SK-N-SH (cell line): ENCODE measurements at regions not wholly inside any gene's neighbourhood (a gene's known extent, or its start where the extent isn't known, plus 50 kb on each side); places are given as distances from the start of the nearest gene placed in this dataset.

Experiments used
- EZH2phosphoT487 ChIP-seq: fragments of 200-600 bp; sonication (generic); IDR thresholded peaks from 2 replicates; pipeline ENCODE4 v1.6.1; 2017; ENCODE audit warnings: low read depth, mixed run types, mild to moderate bottlenecking, antibody characterized with exemption, moderate library complexity, borderline replicate concordance
- FOXM1 ChIP-seq: IDR thresholded peaks from 2 replicates; pipeline ENCODE4 v1.4.0; 2012; ENCODE audit warnings: low read depth, mild to moderate bottlenecking
- MXI1 ChIP-seq: IDR thresholded peaks from 2 replicates; pipeline ENCODE4 v1.6.1; 2012; ENCODE audit warnings: mild to moderate bottlenecking, low read depth, low read length, improper control_type of control experiment
- POLR2AphosphoS5 ChIP-seq: IDR thresholded peaks from 2 replicates; pipeline ENCODE4 v1.6.1; 2012; ENCODE audit warnings: low read depth, low read length
- TF ChIP-seq, protein P1 (sequence below): fragments of 200-600 bp; sonication (generic); IDR thresholded peaks from 2 replicates; pipeline ENCODE4 v1.6.1; 2017; ENCODE audit warnings: antibody characterized with exemption, mild to moderate bottlenecking, moderate library complexity

- TF ChIP-seq POLR2AphosphoS5, result no peak
- TF ChIP-seq, protein P1, sequence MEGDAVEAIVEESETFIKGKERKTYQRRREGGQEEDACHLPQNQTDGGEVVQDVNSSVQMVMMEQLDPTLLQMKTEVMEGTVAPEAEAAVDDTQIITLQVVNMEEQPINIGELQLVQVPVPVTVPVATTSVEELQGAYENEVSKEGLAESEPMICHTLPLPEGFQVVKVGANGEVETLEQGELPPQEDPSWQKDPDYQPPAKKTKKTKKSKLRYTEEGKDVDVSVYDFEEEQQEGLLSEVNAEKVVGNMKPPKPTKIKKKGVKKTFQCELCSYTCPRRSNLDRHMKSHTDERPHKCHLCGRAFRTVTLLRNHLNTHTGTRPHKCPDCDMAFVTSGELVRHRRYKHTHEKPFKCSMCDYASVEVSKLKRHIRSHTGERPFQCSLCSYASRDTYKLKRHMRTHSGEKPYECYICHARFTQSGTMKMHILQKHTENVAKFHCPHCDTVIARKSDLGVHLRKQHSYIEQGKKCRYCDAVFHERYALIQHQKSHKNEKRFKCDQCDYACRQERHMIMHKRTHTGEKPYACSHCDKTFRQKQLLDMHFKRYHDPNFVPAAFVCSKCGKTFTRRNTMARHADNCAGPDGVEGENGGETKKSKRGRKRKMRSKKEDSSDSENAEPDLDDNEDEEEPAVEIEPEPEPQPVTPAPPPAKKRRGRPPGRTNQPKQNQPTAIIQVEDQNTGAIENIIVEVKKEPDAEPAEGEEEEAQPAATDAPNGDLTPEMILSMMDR, result no peak
- TF ChIP-seq EZH2phosphoT487, result no peak
- no peak for TF ChIP-seq FOXM1
- no peak for TF ChIP-seq MXI1
Measured at GRCh38 chr22:23501261-23501619, 78.8 kb downstream of the IGLL1 start.
